OCI-LY3 (cell line): ENCODE measurements at regions not wholly inside any gene's neighbourhood (a gene's known extent, or its start where the extent isn't known, plus 50 kb on each side); places are given as distances from the start of the nearest gene placed in this dataset.

Experiments used
- H2AFZ ChIP-seq: fragments of 200-600, 300-600 bp; shearing (Covaris generic); 2 replicates; pipeline ENCODE4 v1.6.0; 2014; ENCODE audit warnings: antibody characterized with exemption, low read depth, low read length
- H3K27ac ChIP-seq: fragments of 200-600, 300-600 bp; sonication (generic); 2 replicates; pipeline ENCODE4 v1.5.1; 2014; ENCODE audit warnings: mild to moderate bottlenecking, low read length, moderate library complexity, mixed read lengths
- H3K27me3 ChIP-seq: fragments of 200-600, 300-600 bp; sonication (generic); 2 replicates; pipeline ENCODE4 v1.6.1; 2014; ENCODE audit warnings: low read depth, low read length, mixed read lengths
- H3K36me3 ChIP-seq: fragments of 200-600, 300-600 bp; sonication (generic); replicated peaks from 2 replicates; pipeline ENCODE3; 2014; ENCODE audit warnings: low read depth, low read length, mixed read lengths
- H3K4me1 ChIP-seq: fragments of 300-600, 200-600 bp; sonication (generic); 2 replicates; pipeline ENCODE4 v1.6.1; 2014; ENCODE audit warnings: low read length, mixed read lengths
- H3K4me2 ChIP-seq: fragments of 200-600, 300-600 bp; sonication (generic); 2 replicates; pipeline ENCODE4 v1.6.1; 2014; ENCODE audit warnings: low read length, mixed read lengths
- H3K4me3 ChIP-seq: fragments of 300-600, 200-600 bp; sonication (generic); 2 replicates; pipeline ENCODE4 v1.5.1; 2014; ENCODE audit warnings: antibody characterized with exemption, mild to moderate bottlenecking, low read length, moderate library complexity
- H3K79me2 ChIP-seq: fragments of 300-600, 200-600 bp; shearing (Covaris generic); 2 replicates; pipeline ENCODE4 v1.6.1; 2014; ENCODE audit warnings: mild to moderate bottlenecking, low read length, mixed read lengths
- H3K9ac ChIP-seq: fragments of 300-600, 200-600 bp; shearing (Covaris generic); 2 replicates; pipeline ENCODE4 v1.6.0; 2014; ENCODE audit warnings: mild to moderate bottlenecking, low read length, moderate library complexity
- H3K9me3 ChIP-seq: fragments of 200-600, 300-600 bp; shearing (Covaris generic); 2 replicates; pipeline ENCODE4 v1.6.1; 2014; ENCODE audit warnings: low read length, mixed read lengths; ENCODE audit not compliant: insufficient read depth
- H4K20me1 ChIP-seq: fragments of 200-600, 300-600 bp; sonication (generic); 2 replicates; pipeline ENCODE4 v1.6.1; 2016; ENCODE audit warnings: low read length, mixed read lengths; ENCODE audit not compliant: insufficient read depth
- CTCF ChIP-seq: fragments of 200-600, 300-600 bp; sonication (generic); IDR thresholded peaks from 2 replicates; pipeline ENCODE4 v1.5.1; 2014; ENCODE audit warnings: antibody characterized with exemption, low read length, low read depth
- EZH2phosphoT487 ChIP-seq: fragments of 200-600 bp; shearing (Covaris generic); IDR thresholded peaks from 2 replicates; pipeline ENCODE4 v1.6.1; 2018; ENCODE audit warnings: antibody characterized with exemption, mixed run types, low read depth

GRCh38 chr3:25165306-25165705, 262.8 kb upstream of the RARB start:
- H3K4me1 ChIP-seq = no peaks in the 10 kb centered on the region
- H3K9ac ChIP-seq = no peak overlapping the region
- no peak overlapping the region for H2AFZ ChIP-seq
- no peak overlapping the region for H3K4me2 ChIP-seq
- H3K27me3 ChIP-seq = no peaks in the 10 kb centered on the region
- H3K9me3 ChIP-seq = no peaks in the 10 kb centered on the region
- H3K27ac ChIP-seq = no peak overlapping the region
- TF ChIP-seq EZH2phosphoT487 = no peak
- TF ChIP-seq CTCF = no peak
- H3K4me3 ChIP-seq = no peak overlapping the region
- H3K79me2 ChIP-seq = no peaks in the 10 kb centered on the region
- H4K20me1 ChIP-seq = no peaks in the 10 kb centered on the region
- H3K36me3 ChIP-seq = no peaks in the 10 kb centered on the region

GRCh38 chr3:25166016-25166415, 262.0 kb upstream of the RARB start:
- H3K9me3 ChIP-seq = no peaks in the 10 kb centered on the region
- H3K36me3 ChIP-seq = no peaks in the 10 kb centered on the region
- H2AFZ ChIP-seq = no peak overlapping the region
- no peaks in the 10 kb centered on the region for H3K79me2 ChIP-seq
- TF ChIP-seq CTCF (no peak), EZH2phosphoT487 (no peak)
- no peak overlapping the region for H3K4me3 ChIP-seq
- H3K4me1 ChIP-seq = no peaks in the 10 kb centered on the region
- H4K20me1 ChIP-seq = no peaks in the 10 kb centered on the region
- H3K27me3 ChIP-seq = no peaks in the 10 kb centered on the region
- no peak overlapping the region for H3K9ac ChIP-seq
- H3K27ac ChIP-seq = no peak overlapping the region
- H3K4me2 ChIP-seq = no peak overlapping the region

GRCh38 chr3:25169151-25169550, 258.9 kb upstream of the RARB start:
- no peak overlapping the region for H2AFZ ChIP-seq
- no peaks in the 10 kb centered on the region for H3K9me3 ChIP-seq
- H3K36me3 ChIP-seq = no peaks in the 10 kb centered on the region
- H3K4me3 ChIP-seq = no peak overlapping the region
- no peaks in the 10 kb centered on the region for H3K27me3 ChIP-seq
- no peaks in the 10 kb centered on the region for H4K20me1 ChIP-seq
- no peak overlapping the region for H3K27ac ChIP-seq
- H3K4me2 ChIP-seq = no peak overlapping the region
- no peak overlapping the region for H3K9ac ChIP-seq
- TF ChIP-seq CTCF (no peak), EZH2phosphoT487 (no peak)
- no peaks in the 10 kb centered on the region for H3K79me2 ChIP-seq
- no peaks in the 10 kb centered on the region for H3K4me1 ChIP-seq

- Histone ChIP-seq H3K9me3 (no peaks in the 10 kb centered on the region), H3K4me1 (no peaks in the 10 kb centered on the region), H3K27ac (no peak overlapping the region), H3K9ac (no peak overlapping the region), H3K4me3 (no peak overlapping the region), H4K20me1 (no peaks in the 10 kb centered on the region), H3K79me2 (no peaks in the 10 kb centered on the region), H2AFZ (no peak overlapping the region), H3K27me3 (no peaks in the 10 kb centered on the region), H3K36me3 (no peaks in the 10 kb centered on the region), H3K4me2 (no peak overlapping the region)
- no peak for TF ChIP-seq EZH2phosphoT487
- TF ChIP-seq CTCF = no peak
Observed at GRCh38 chr3:25170021-25170420, 258.0 kb upstream of the RARB start.
